ENCODE measurements at regions not wholly inside any gene's neighbourhood (a gene's known extent, or its start where the extent isn't known, plus 50 kb on each side); places are given as distances from the start of the nearest gene placed in this dataset.

GRCh38 chr3:150194513-150194912, 213.6 kb upstream of the TSC22D2 start:
- Histone ChIP-seq H3K27ac (ENCODE audit: insufficient read depth, low read length) (no peak overlapping the region), H2AFZ (replicated peaks; ENCODE audit: low read length, poor library complexity) (no peak overlapping the region), H3K18ac (ENCODE audit: low read depth, low read length) (no peak overlapping the region), H2BK120ac (ENCODE audit: low read depth, low read length) (no peak overlapping the region), H4K20me1 (ENCODE audit: insufficient read depth, low read length) (no peaks in the 10 kb centered on the region), H3K4me1 (ENCODE audit: control insufficient read depth, insufficient read depth, low read length) (no peaks in the 10 kb centered on the region), H4K91ac (ENCODE audit: insufficient read depth, low read depth, low read length) (no peak overlapping the region), H3K14ac (replicated peaks; ENCODE audit: low read depth, low read length) (no peak overlapping the region), H3K4ac (ENCODE audit: low read depth, low read length) (no peak overlapping the region), H2AK5ac (ENCODE audit: low read depth, low read length) (no peak overlapping the region), H2AK9ac (replicated peaks; ENCODE audit: low read depth, low read length, poor library complexity) (no peak overlapping the region), H4K8ac (ENCODE audit: low read depth in 2 of 2, low read length in 2 of 2) (no peak overlapping the region), H2BK5ac (ENCODE audit: low read depth, low read length, poor library complexity, severe bottlenecking) (no peak overlapping the region), H3K27me3 (ENCODE audit: control insufficient read depth, insufficient read depth, low read length) (no peaks in the 10 kb centered on the region), H2BK20ac (ENCODE audit: low read depth, low read length) (no peak overlapping the region), H3K79me1 (ENCODE audit: low read depth in 1 of 2, low read length in 2 of 2) (no peaks in the 10 kb centered on the region), H2BK15ac (ENCODE audit: low read depth, low read length) (no peak overlapping the region), H3K36me3 (ENCODE audit: control insufficient read depth, insufficient read depth, low read length) (no peaks in the 10 kb centered on the region), H3K9me3 (ENCODE audit: control insufficient read depth, insufficient read depth, low read length) (peaks cover 2% of the 10 kb centered on the region; the same call in 1 of the 2 replicates), H3K9me1 (ENCODE audit: insufficient read depth, low read length) (no peaks in the 10 kb centered on the region; the same call in 1 of the 2 replicates), H3K23ac (ENCODE audit: low read depth, low read length) (no peak overlapping the region), H3K9ac (ENCODE audit: low read depth, low read length) (no peak overlapping the region), H3K56ac (ENCODE audit: extremely low read depth, insufficient read depth, low read length) (no peak overlapping the region), H3K4me2 (ENCODE audit: low read depth, low read length) (no peak overlapping the region), H4K5ac (ENCODE audit: low read depth, low read length) (no peak overlapping the region), H3K4me3 (ENCODE audit: insufficient read depth, low read depth, low read length) (no peak overlapping the region)
- BruUV-seq (replicated peaks): no TSS peak
- POLR2A ChIA-PET (ENCODE audit: unreplicated experiment): no interaction called here
- CTCF ChIA-PET: interaction anchor here (1.7 kb wide), 1 partner anchor 10 kb away, joined by 5 read pairs; no protein-coding TSS in a partner anchor
- ATAC-seq (ENCODE audit: low read depth): no peak
- TF ChIP-seq POLR2A (IDR thresholded peaks at IDR 0.05; ENCODE audit: low read depth, low read length) (no peak), BHLHE40 (IDR thresholded peaks at IDR 0.05; ENCODE audit: low read depth, low read length) (no peak), RFX5 (IDR thresholded peaks at IDR 0.05; ENCODE audit: low read depth, low read length) (no peak), MXI1 (IDR thresholded peaks at IDR 0.05; ENCODE audit: borderline replicate concordance, low read depth, low read length) (no peak), CTCF (conservative IDR thresholded peaks at IDR 0.05; ENCODE audit: low read depth, low read length) (no peak), CHD1 (IDR thresholded peaks at IDR 0.05; ENCODE audit: low read depth, low read length) (no peak), MAFK (IDR thresholded peaks at IDR 0.05; ENCODE audit: low read depth, low read length) (no peak), CEBPB (IDR thresholded peaks at IDR 0.05; ENCODE audit: low read depth, low read length) (no peak), NFE2L2 (IDR thresholded peaks at IDR 0.05; ENCODE audit: low read depth, low read length) (no peak), RCOR1 (IDR thresholded peaks at IDR 0.05; ENCODE audit: insufficient replicate concordance, low read length) (no peak), SMC3 (IDR thresholded peaks at IDR 0.05; ENCODE audit: low read depth, low read length) (no peak)
- WGBS, 2 experiments (ENCODE audit: extremely low coverage in 2 of 2, insufficient read length in 1 of 2): 83% methylated on average over 1 of the region's 4 CpGs; no CpG with 5 or more reads in 1 of the 2 experiments
- DNase-seq: no peak
- dilution Hi-C loops (cut with HindIII; ENCODE audit: low sequenced_read_pairs, unreplicated experiment): no loop called here
- in situ Hi-C loops (cut with MboI; ENCODE audit: low sequenced_read_pairs): no loop called here
- intact Hi-C loops (cut with micrococcal nuclease): no loop called here

All from IMR-90 (cell line).